HG03439 (cell line): ENCODE measurements at regions not wholly inside any gene's neighbourhood (a gene's known extent, or its start where the extent isn't known, plus 50 kb on each side); places are given as distances from the start of the nearest gene placed in this dataset.

Source experiments
- ATAC-seq: cut with Tn5 transposase; IDR thresholded peaks from one replicate; pipeline ENCODE4 v1.9.1; 2021; ENCODE audit warnings: mild to moderate bottlenecking, moderate library complexity; ENCODE audit not compliant: unreplicated experiment

GRCh38 chr4:129394635-129395034, 298.7 kb downstream of the C4orf33 start:
- ATAC-seq: no peak

GRCh38 chr4:129403848-129404247, 307.9 kb downstream of the C4orf33 start:
- ATAC-seq: no peak

- no peak for ATAC-seq
Observed at GRCh38 chr4:129410115-129410514, 314.2 kb downstream of the C4orf33 start.

- ATAC-seq: no peak
Observed at GRCh38 chr4:129415004-129415403, 319.1 kb downstream of the C4orf33 start.

- no peak for ATAC-seq
Observed at GRCh38 chr4:129420637-129421036, 324.7 kb downstream of the C4orf33 start.

- no peak for ATAC-seq
Observed at GRCh38 chr4:129422277-129422676, 326.3 kb downstream of the C4orf33 start.

GRCh38 chr4:129428454-129428853, 332.5 kb downstream of the C4orf33 start:
- no peak for ATAC-seq

GRCh38 chr4:129429581-129430320, 333.8 kb downstream of the C4orf33 start:
- ATAC-seq: no peak

- no peak for ATAC-seq
Observed at GRCh38 chr4:129437347-129437746, 341.4 kb downstream of the C4orf33 start.

GRCh38 chr4:129438456-129438981, 342.6 kb downstream of the C4orf33 start:
- no peak for ATAC-seq

- ATAC-seq: no peak
Observed at GRCh38 chr4:129446074-129446473, 350.1 kb downstream of the C4orf33 start.

- no peak for ATAC-seq
Observed at GRCh38 chr4:129453524-129454200, 357.7 kb downstream of the C4orf33 start.

- ATAC-seq: no peak
Observed at GRCh38 chr4:129455482-129455881, 359.5 kb downstream of the C4orf33 start.

GRCh38 chr4:129468624-129469023, 372.7 kb downstream of the C4orf33 start:
- no peak for ATAC-seq

GRCh38 chr4:129474698-129475097, 378.7 kb downstream of the C4orf33 start:
- no peak for ATAC-seq

- no peak for ATAC-seq
Observed at GRCh38 chr4:129481107-129481506, 385.2 kb downstream of the C4orf33 start.

- no peak for ATAC-seq
Observed at GRCh38 chr4:129488427-129488826, 392.5 kb downstream of the C4orf33 start.

GRCh38 chr4:129490516-129490915, 394.6 kb downstream of the C4orf33 start:
- ATAC-seq: no peak

GRCh38 chr4:129498626-129499025, 402.7 kb downstream of the C4orf33 start:
- ATAC-seq: no peak

- no peak for ATAC-seq
Observed at GRCh38 chr4:129514852-129515251, 418.9 kb downstream of the C4orf33 start.

- no peak for ATAC-seq
Observed at GRCh38 chr4:129515356-129515755, 419.4 kb downstream of the C4orf33 start.

- ATAC-seq: no peak
Observed at GRCh38 chr4:129526812-129527211, 430.9 kb downstream of the C4orf33 start.
